ENCODE measurements at regions not wholly inside any gene's neighbourhood (a gene's known extent, or its start where the extent isn't known, plus 50 kb on each side); places are given as distances from the start of the nearest gene placed in this dataset.
"Not testable (repeated sequence)": the region's sequence is repeated elsewhere in the genome, so short reads cannot be mapped to it uniquely, and the experiment has no call there.

- no peak for ATAC-seq (replicated peaks)
Measured at GRCh38 chr5:144598451-144599068, 427.9 kb downstream of the KCTD16 start.

GRCh38 chr5:144596517-144596916, 425.8 kb downstream of the KCTD16 start:
- no peak overlapping the region for H3K4me3 Mint-ChIP-seq
- H3K9me3 Mint-ChIP-seq, result peaks cover 3% of the 10 kb centered on the region
- peaks cover 4% of the 10 kb centered on the region for H3K27me3 Mint-ChIP-seq
- ATAC-seq (replicated peaks), result no peak
- H3K27ac Mint-ChIP-seq, result no peak overlapping the region
- no peaks in the 10 kb centered on the region for H3K36me3 Mint-ChIP-seq (ENCODE audit: low read depth)
- no peaks in the 10 kb centered on the region for H3K4me1 Mint-ChIP-seq

More at GRCh38 chr5:144598451-144599068, 427.9 kb downstream of the KCTD16 start:
- Mint-ChIP-seq H3K4me3 (no peak overlapping the region), H3K9me3 (peaks cover 6% of the 10 kb centered on the region), H3K27me3 (peaks cover 4% of the 10 kb centered on the region), H3K4me1 (no peaks in the 10 kb centered on the region), H3K27ac (no peak overlapping the region), H3K36me3 (ENCODE audit: low read depth) (no peaks in the 10 kb centered on the region)

GRCh38 chr5:144594919-144595318, 424.2 kb downstream of the KCTD16 start:
- Mint-ChIP-seq H3K36me3 (ENCODE audit: low read depth) (no peaks in the 10 kb centered on the region), H3K4me3 (no peak overlapping the region), H3K4me1 (no peaks in the 10 kb centered on the region), H3K27ac (no peak overlapping the region), H3K27me3 (peaks cover 4% of the 10 kb centered on the region), H3K9me3 (peaks cover 8% of the 10 kb centered on the region)
- no peak for ATAC-seq (replicated peaks)

GRCh38 chr5:144594234-144594633, 423.6 kb downstream of the KCTD16 start:
- H3K4me1 Mint-ChIP-seq; H3K27me3 Mint-ChIP-seq; H3K4me3 Mint-ChIP-seq; ATAC-seq (replicated peaks); H3K27ac Mint-ChIP-seq; H3K9me3 Mint-ChIP-seq; H3K36me3 Mint-ChIP-seq (ENCODE audit: low read depth): not testable (repeated sequence)

GRCh38 chr5:144585681-144586080, 415.0 kb downstream of the KCTD16 start:
- H3K36me3 Mint-ChIP-seq (ENCODE audit: low read depth), result no peaks in the 10 kb centered on the region
- no peak for ATAC-seq (replicated peaks)
- no peaks in the 10 kb centered on the region for H3K4me1 Mint-ChIP-seq
- H3K27me3 Mint-ChIP-seq, result no peaks in the 10 kb centered on the region
- H3K4me3 Mint-ChIP-seq, result no peak overlapping the region
- no peak overlapping the region for H3K27ac Mint-ChIP-seq
- no peaks in the 10 kb centered on the region for H3K9me3 Mint-ChIP-seq

GRCh38 chr5:144583541-144584449, 413.1 kb downstream of the KCTD16 start:
- no peak for ATAC-seq (replicated peaks)
- H3K36me3 Mint-ChIP-seq (ENCODE audit: low read depth), result no peaks in the 10 kb centered on the region
- H3K4me1 Mint-ChIP-seq, result no peaks in the 10 kb centered on the region
- H3K27me3 Mint-ChIP-seq, result no peaks in the 10 kb centered on the region
- H3K4me3 Mint-ChIP-seq, result no peak overlapping the region
- no peaks in the 10 kb centered on the region for H3K9me3 Mint-ChIP-seq
- H3K27ac Mint-ChIP-seq, result no peak overlapping the region

- H3K9me3 Mint-ChIP-seq, result no peaks in the 10 kb centered on the region
- H3K4me1 Mint-ChIP-seq, result no peaks in the 10 kb centered on the region
- no peak for ATAC-seq (replicated peaks)
- no peak overlapping the region for H3K27ac Mint-ChIP-seq
- no peaks in the 10 kb centered on the region for H3K27me3 Mint-ChIP-seq
- H3K4me3 Mint-ChIP-seq, result no peak overlapping the region
- no peaks in the 10 kb centered on the region for H3K36me3 Mint-ChIP-seq (ENCODE audit: low read depth)
Measured at GRCh38 chr5:144582066-144582465, 411.4 kb downstream of the KCTD16 start.

- Mint-ChIP-seq H3K36me3 (ENCODE audit: low read depth) (no peaks in the 10 kb centered on the region), H3K27me3 (no peaks in the 10 kb centered on the region), H3K4me3 (no peak overlapping the region), H3K4me1 (no peaks in the 10 kb centered on the region), H3K27ac (no peak overlapping the region), H3K9me3 (no peaks in the 10 kb centered on the region)
- ATAC-seq (replicated peaks), result no peak
Measured at GRCh38 chr5:144581044-144581443, 410.4 kb downstream of the KCTD16 start.

GRCh38 chr5:144577676-144578075, 407.0 kb downstream of the KCTD16 start:
- Mint-ChIP-seq H3K9me3 (no peaks in the 10 kb centered on the region), H3K27me3 (no peaks in the 10 kb centered on the region), H3K4me3 (no peak overlapping the region), H3K36me3 (ENCODE audit: low read depth) (no peaks in the 10 kb centered on the region), H3K27ac (no peak overlapping the region), H3K4me1 (no peaks in the 10 kb centered on the region)
- ATAC-seq (replicated peaks), result no peak

- H3K9me3 Mint-ChIP-seq, result no peaks in the 10 kb centered on the region
- H3K27ac Mint-ChIP-seq, result no peak overlapping the region
- no peak for ATAC-seq (replicated peaks)
- no peaks in the 10 kb centered on the region for H3K27me3 Mint-ChIP-seq
- H3K4me3 Mint-ChIP-seq, result no peak overlapping the region
- H3K36me3 Mint-ChIP-seq (ENCODE audit: low read depth), result no peaks in the 10 kb centered on the region
- no peaks in the 10 kb centered on the region for H3K4me1 Mint-ChIP-seq
Measured at GRCh38 chr5:144575736-144576135, 405.1 kb downstream of the KCTD16 start.

- no peak overlapping the region for H3K27ac Mint-ChIP-seq
- H3K4me3 Mint-ChIP-seq, result no peak overlapping the region
Measured at GRCh38 chr5:144567421-144567780, 396.7 kb downstream of the KCTD16 start.

GRCh38 chr5:144566747-144567420, 396.2 kb downstream of the KCTD16 start:
- ATAC-seq (replicated peaks), result no peak
- Mint-ChIP-seq H3K27me3 (no peaks in the 10 kb centered on the region), H3K9me3 (peaks cover 18% of the 10 kb centered on the region), H3K4me1 (no peaks in the 10 kb centered on the region), H3K4me3 (no peak overlapping the region), H3K27ac (no peak overlapping the region), H3K36me3 (ENCODE audit: low read depth) (no peaks in the 10 kb centered on the region)

More at GRCh38 chr5:144567421-144567780, 396.7 kb downstream of the KCTD16 start:
- H3K4me1 Mint-ChIP-seq, result no peaks in the 10 kb centered on the region
- ATAC-seq (replicated peaks), result no peak
- H3K9me3 Mint-ChIP-seq, result peaks cover 18% of the 10 kb centered on the region
- H3K36me3 Mint-ChIP-seq (ENCODE audit: low read depth), result no peaks in the 10 kb centered on the region
- H3K27me3 Mint-ChIP-seq, result no peaks in the 10 kb centered on the region

GRCh38 chr5:144549580-144549979, 378.9 kb downstream of the KCTD16 start:
- ATAC-seq (replicated peaks), result no peak
- H3K27me3 Mint-ChIP-seq, result no peaks in the 10 kb centered on the region
- no peaks in the 10 kb centered on the region for H3K4me1 Mint-ChIP-seq
- no peak overlapping the region for H3K27ac Mint-ChIP-seq
- H3K36me3 Mint-ChIP-seq (ENCODE audit: low read depth), result no peaks in the 10 kb centered on the region
- no peak overlapping the region for H3K4me3 Mint-ChIP-seq
- H3K9me3 Mint-ChIP-seq, result peaks cover 15% of the 10 kb centered on the region

- no peak overlapping the region for H3K4me3 Mint-ChIP-seq
Measured at GRCh38 chr5:144548936-144549335, 378.3 kb downstream of the KCTD16 start.

GRCh38 chr5:144547098-144547499, 376.4 kb downstream of the KCTD16 start:
- no peaks in the 10 kb centered on the region for H3K36me3 Mint-ChIP-seq (ENCODE audit: low read depth)
- no peak for ATAC-seq (replicated peaks)

More at GRCh38 chr5:144548936-144549335, 378.3 kb downstream of the KCTD16 start:
- H3K27ac Mint-ChIP-seq, result no peak overlapping the region
- no peaks in the 10 kb centered on the region for H3K4me1 Mint-ChIP-seq
- ATAC-seq (replicated peaks), result no peak
- no peaks in the 10 kb centered on the region for H3K27me3 Mint-ChIP-seq
- H3K9me3 Mint-ChIP-seq, result peaks cover 13% of the 10 kb centered on the region
- H3K36me3 Mint-ChIP-seq (ENCODE audit: low read depth), result no peaks in the 10 kb centered on the region

More at GRCh38 chr5:144547098-144547499, 376.4 kb downstream of the KCTD16 start:
- no peaks in the 10 kb centered on the region for H3K27me3 Mint-ChIP-seq
- H3K27ac Mint-ChIP-seq, result no peak overlapping the region
- no peaks in the 10 kb centered on the region for H3K4me1 Mint-ChIP-seq
- peaks cover 12% of the 10 kb centered on the region for H3K9me3 Mint-ChIP-seq
- H3K4me3 Mint-ChIP-seq, result no peak overlapping the region

All from activated T-helper 17 cell treated with anti-CD3 and anti-CD28 coated beads, Interleukin-2, amount 50 U/mL, for 72 hours (primary cell).